HL-60 (cell line): ENCODE measurements at regions not wholly inside any gene's neighbourhood (a gene's known extent, or its start where the extent isn't known, plus 50 kb on each side); places are given as distances from the start of the nearest gene placed in this dataset.

Source experiments
- CTCF ChIP-seq: IDR thresholded peaks from one replicate; pipeline ENCODE4 v1.5.1; 2011; ENCODE audit warnings: low read length, control low read depth, inconsistent platforms; ENCODE audit not compliant: insufficient read depth
- POLR2AphosphoS5 ChIP-seq: IDR thresholded peaks from 2 replicates; pipeline ENCODE4 v1.6.1; 2012; ENCODE audit warnings: low read depth
- SPI1 ChIP-seq: IDR thresholded peaks from 2 replicates; pipeline ENCODE4 v1.6.1; 2012; ENCODE audit warnings: low read depth, mild to moderate bottlenecking, borderline replicate concordance
- TF ChIP-seq, protein P1 (sequence below): IDR thresholded peaks from 2 replicates; pipeline ENCODE4 v1.6.1; 2012; ENCODE audit warnings: low read depth; ENCODE audit not compliant: insufficient replicate concordance

DNA sequence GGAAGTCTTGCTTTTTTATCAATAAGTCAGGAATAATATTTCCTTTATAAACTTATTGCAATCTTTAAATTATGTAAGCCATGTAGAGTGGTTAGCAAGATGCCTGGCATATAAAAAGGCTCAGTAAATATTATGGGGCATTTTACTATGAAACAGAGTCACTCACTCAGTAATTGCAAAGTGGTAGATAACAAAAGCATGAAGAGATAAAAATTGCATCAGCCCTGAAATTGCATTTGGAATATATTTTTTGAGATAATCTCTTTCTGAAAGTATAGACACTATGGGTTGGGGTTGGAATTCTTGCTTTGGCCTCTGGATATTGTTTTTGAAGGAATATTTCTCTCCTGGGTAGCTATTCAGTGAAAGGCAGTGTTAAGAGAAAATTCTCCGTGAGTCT lies 188.6 kb downstream of the JRKL start:
- TF ChIP-seq CTCF (no peak), POLR2AphosphoS5 (no peak), SPI1 (no peak)
- TF ChIP-seq, protein P1, sequence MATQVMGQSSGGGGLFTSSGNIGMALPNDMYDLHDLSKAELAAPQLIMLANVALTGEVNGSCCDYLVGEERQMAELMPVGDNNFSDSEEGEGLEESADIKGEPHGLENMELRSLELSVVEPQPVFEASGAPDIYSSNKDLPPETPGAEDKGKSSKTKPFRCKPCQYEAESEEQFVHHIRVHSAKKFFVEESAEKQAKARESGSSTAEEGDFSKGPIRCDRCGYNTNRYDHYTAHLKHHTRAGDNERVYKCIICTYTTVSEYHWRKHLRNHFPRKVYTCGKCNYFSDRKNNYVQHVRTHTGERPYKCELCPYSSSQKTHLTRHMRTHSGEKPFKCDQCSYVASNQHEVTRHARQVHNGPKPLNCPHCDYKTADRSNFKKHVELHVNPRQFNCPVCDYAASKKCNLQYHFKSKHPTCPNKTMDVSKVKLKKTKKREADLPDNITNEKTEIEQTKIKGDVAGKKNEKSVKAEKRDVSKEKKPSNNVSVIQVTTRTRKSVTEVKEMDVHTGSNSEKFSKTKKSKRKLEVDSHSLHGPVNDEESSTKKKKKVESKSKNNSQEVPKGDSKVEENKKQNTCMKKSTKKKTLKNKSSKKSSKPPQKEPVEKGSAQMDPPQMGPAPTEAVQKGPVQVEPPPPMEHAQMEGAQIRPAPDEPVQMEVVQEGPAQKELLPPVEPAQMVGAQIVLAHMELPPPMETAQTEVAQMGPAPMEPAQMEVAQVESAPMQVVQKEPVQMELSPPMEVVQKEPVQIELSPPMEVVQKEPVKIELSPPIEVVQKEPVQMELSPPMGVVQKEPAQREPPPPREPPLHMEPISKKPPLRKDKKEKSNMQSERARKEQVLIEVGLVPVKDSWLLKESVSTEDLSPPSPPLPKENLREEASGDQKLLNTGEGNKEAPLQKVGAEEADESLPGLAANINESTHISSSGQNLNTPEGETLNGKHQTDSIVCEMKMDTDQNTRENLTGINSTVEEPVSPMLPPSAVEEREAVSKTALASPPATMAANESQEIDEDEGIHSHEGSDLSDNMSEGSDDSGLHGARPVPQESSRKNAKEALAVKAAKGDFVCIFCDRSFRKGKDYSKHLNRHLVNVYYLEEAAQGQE = no peak
